ENCODE measurements at regions not wholly inside any gene's neighbourhood (a gene's known extent, or its start where the extent isn't known, plus 50 kb on each side); places are given as distances from the start of the nearest gene placed in this dataset.

DNA sequence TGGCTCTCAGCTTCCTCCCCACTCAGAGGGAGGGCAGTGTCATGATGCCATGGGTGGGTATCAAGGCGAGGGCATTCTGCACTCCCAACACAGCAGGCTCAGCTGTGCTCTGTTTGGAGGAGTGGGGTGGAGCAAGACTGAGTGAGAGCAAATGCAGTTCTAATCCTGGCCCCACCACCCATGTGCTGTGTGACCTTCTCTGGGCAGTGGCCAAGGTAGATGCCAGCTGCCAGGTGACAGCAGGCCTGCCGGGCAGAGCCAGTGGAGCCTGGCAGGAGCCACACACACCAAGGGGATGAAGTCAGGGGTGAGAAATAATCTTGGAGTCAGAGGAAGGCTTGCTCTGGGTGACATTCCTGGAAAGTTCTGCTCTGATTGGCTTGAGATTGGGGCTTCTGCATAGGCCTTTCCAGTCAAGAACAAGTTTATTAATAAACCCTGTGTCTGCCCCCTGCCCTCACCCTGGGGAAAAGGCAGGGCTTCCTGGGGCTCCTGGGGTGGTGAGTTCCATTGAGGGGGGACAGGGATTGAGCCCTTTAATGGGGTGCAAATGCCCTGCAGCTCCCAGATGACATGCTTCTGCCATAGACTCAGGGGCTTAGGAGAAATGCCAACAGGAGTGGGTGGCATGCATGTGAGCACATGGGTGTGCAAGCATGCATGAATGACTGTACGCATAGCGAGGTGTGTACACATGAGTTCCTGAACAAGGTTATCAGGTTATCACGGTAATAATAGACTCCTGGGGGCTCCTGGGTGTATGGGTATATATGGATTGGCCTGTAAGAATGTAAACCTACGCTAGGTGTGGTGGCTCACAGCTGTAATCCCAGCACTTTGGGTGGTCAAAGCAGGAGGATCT lies 134.2 kb downstream of the MRPL14 start:
- no peaks in the 10 kb centered on the region for H4K20me1 ChIP-seq (ENCODE audit: control insufficient read depth, insufficient read depth, insufficient read length)
- no CpG with 5 or more reads among the region's 6 CpGs for WGBS (ENCODE audit: extremely low coverage, insufficient read length, low lambda C conversion rate)
- no peak overlapping the region for H2AFZ ChIP-seq (ENCODE audit: low read length)

More for the DNA sequence above, 134.2 kb downstream of the MRPL14 start:
- no peak overlapping the region for H3K23ac ChIP-seq (ENCODE audit: insufficient read length, low read depth, low read length)
- no peaks in the 10 kb centered on the region for H3K79me1 ChIP-seq (ENCODE audit: insufficient read depth, low read depth, low read length, poor library complexity, severe bottlenecking)
- no peak overlapping the region for H3K4me2 ChIP-seq (ENCODE audit: insufficient read depth, insufficient read length, low read length)
- no peak overlapping the region for H2BK20ac ChIP-seq (ENCODE audit: low read depth, low read length, poor library complexity, severe bottlenecking)
- DNase-seq: no peak
- no peak overlapping the region for H3K9ac ChIP-seq (ENCODE audit: extremely low read depth, insufficient read length, low read length)
- no peak overlapping the region for H4K8ac ChIP-seq (replicated peaks; ENCODE audit: insufficient read length, low read depth, low read length)
- H3K23me2 ChIP-seq (ENCODE audit: insufficient read length, low read depth, low read length, poor library complexity, severe bottlenecking): no peaks in the 10 kb centered on the region
- H3K27ac Mint-ChIP-seq: peak overlapping the region in 1 of 3 experiments; percentile 78; a peak in 2 of 7 replicates
- H2BK5ac ChIP-seq (ENCODE audit: insufficient read length, low read length): no peak overlapping the region
- no peak overlapping the region for H2BK15ac ChIP-seq (ENCODE audit: low read depth, low read length)
- H3T11ph ChIP-seq (ENCODE audit: low read length): no peak overlapping the region
- H3K27me3 ChIP-seq (ENCODE audit: insufficient read depth, low read length): no peaks in the 10 kb centered on the region
- no peak overlapping the region for H3K4me3 Mint-ChIP-seq
- H3K27ac ChIP-seq (ENCODE audit: insufficient read length, low read depth, low read length): no peak overlapping the region
- H2AK5ac ChIP-seq (ENCODE audit: insufficient read length, low read length): no peak overlapping the region
- no peak overlapping the region for H2BK12ac ChIP-seq (ENCODE audit: insufficient read length, low read depth, low read length)
- no peak overlapping the region for H3K4ac ChIP-seq (ENCODE audit: low read depth, low read length)
- no peak overlapping the region for H3K14ac ChIP-seq (ENCODE audit: insufficient read depth, low read length)
- H3K27me3 Mint-ChIP-seq (ENCODE audit: low read depth): no peaks in the 10 kb centered on the region; the same call in 1 of the 2 replicates
- no peaks in the 10 kb centered on the region for H3K9me3 ChIP-seq (ENCODE audit: control insufficient read depth, low read depth, low read length)
- H3K36me3 Mint-ChIP-seq (ENCODE audit: insufficient read depth in 1 of 3, low read depth in 3 of 3): no peaks in the 10 kb centered on the region
- H3K18ac ChIP-seq (ENCODE audit: insufficient read length, low read depth, low read length): no peak overlapping the region
- H3K9me3 Mint-ChIP-seq: no peaks in the 10 kb centered on the region; a peak in 1 of 5 replicates
- peaks cover 10% of the 10 kb centered on the region; the same call in 1 of the 2 replicates for H3K4me1 ChIP-seq (ENCODE audit: insufficient read depth, low read length)
- TF ChIP-seq, protein P1, sequence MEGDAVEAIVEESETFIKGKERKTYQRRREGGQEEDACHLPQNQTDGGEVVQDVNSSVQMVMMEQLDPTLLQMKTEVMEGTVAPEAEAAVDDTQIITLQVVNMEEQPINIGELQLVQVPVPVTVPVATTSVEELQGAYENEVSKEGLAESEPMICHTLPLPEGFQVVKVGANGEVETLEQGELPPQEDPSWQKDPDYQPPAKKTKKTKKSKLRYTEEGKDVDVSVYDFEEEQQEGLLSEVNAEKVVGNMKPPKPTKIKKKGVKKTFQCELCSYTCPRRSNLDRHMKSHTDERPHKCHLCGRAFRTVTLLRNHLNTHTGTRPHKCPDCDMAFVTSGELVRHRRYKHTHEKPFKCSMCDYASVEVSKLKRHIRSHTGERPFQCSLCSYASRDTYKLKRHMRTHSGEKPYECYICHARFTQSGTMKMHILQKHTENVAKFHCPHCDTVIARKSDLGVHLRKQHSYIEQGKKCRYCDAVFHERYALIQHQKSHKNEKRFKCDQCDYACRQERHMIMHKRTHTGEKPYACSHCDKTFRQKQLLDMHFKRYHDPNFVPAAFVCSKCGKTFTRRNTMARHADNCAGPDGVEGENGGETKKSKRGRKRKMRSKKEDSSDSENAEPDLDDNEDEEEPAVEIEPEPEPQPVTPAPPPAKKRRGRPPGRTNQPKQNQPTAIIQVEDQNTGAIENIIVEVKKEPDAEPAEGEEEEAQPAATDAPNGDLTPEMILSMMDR (conservative IDR thresholded peaks at IDR 0.05): no peak
- H3K56ac ChIP-seq (ENCODE audit: insufficient read length, low read depth, low read length): no peak overlapping the region
- H4K5ac ChIP-seq (ENCODE audit: insufficient read length, low read depth, low read length): no peak overlapping the region
- peaks cover 22 to 30% of the 10 kb centered on the region in 2 experiments for H3K4me1 Mint-ChIP-seq
- no peak overlapping the region for H4K91ac ChIP-seq (ENCODE audit: insufficient read length, low read depth, low read length)
- H3K79me2 ChIP-seq (ENCODE audit: insufficient read depth, low read length): no peaks in the 10 kb centered on the region
- no peak overlapping the region for H2BK120ac ChIP-seq (ENCODE audit: low read depth, low read length, poor library complexity, severe bottlenecking)
